SW480 (cell line): ENCODE measurements at regions not wholly inside any gene's neighbourhood (a gene's known extent, or its start where the extent isn't known, plus 50 kb on each side); places are given as distances from the start of the nearest gene placed in this dataset.
"Not testable (repeated sequence)": the region's sequence is repeated elsewhere in the genome, so short reads cannot be mapped to it uniquely, and the experiment has no call there.

Source experiments
- DNase-seq: peaks from one replicate; pipeline ENCODE4 v3.0.0-alpha.2; 2016; ENCODE audit warnings: low spot score

DNA sequence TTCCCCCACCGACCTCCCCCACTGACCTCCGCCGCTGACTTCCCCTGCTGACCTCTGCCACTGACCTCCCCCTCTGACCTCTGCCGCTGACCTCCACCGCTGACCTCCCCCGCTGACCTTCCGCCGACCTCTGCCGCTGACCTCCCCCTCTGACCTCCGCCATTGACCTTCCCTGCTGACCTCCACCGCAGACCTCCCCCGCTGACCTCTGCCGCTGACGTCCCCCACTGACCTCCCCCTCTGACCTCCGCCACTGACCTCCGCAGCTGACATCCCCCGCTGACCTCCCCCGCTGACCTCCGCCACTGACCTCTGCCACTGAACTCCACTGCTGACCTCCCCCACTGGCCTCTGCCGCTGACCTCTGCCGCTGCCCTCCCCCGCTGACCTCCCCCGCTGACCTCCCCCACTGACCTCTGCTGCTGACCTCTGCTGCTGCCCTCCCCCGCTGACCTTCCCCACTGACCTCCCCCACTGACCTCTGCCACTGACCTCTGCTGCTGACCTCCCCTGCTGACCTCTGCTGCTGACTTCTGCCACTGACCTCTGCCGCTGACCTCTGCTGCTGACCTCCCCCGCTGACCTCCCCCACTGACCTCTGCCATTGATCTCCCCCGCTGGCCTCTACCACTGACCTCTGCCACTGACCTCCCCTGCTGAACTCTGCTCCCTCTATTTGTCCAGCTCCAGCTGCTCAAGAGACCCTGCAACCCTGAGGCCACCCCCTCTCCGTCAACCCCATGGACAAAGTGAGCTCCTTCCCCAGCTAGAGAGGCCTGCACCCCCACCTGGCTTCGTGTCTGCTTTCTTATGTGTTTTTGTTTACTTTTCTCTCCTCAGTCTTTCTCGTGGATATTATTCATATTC, 91.4 kb upstream of the AFDN start:
- no peak for DNase-seq

GRCh38 chr6:167735951-167736288, 90.8 kb upstream of the AFDN start:
- no peak for DNase-seq

DNA sequence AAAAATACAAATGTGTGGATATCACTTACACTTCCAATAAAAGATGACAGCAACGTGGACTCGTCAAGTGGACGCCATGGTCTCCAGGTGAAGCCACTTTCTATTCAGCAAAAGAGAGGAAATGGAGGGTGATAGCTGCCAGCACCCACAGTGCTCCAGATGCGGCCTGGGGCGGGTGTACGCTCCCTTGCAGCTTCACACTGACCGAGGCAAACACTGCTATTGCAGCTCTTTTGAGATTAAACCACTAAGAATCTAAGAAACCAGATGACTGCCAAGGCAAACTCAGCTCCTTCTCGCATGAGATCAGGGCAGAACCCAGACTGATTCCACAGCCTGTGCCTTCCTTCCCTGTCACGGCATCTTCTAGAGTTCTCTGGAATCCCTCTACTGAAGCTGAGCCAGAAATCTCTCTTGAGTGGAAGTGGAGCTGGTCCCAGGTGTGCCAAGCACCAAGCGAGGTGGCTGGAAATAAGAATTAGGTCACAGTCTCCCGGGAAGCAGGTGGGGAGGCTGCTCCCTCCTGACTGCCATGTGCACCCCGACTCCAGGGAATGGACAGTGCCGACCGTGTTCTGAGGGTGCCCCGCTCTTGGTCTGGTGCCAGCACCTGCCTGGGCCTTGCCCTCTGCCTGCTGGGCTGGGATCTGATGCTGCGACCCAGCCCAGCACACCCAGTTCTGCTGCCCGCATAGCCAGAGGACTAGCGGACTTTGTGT, 90.1 kb upstream of the AFDN start:
- no peak for DNase-seq

GRCh38 chr6:167737205-167737830, 89.4 kb upstream of the AFDN start:
- DNase-seq: no peak

DNA sequence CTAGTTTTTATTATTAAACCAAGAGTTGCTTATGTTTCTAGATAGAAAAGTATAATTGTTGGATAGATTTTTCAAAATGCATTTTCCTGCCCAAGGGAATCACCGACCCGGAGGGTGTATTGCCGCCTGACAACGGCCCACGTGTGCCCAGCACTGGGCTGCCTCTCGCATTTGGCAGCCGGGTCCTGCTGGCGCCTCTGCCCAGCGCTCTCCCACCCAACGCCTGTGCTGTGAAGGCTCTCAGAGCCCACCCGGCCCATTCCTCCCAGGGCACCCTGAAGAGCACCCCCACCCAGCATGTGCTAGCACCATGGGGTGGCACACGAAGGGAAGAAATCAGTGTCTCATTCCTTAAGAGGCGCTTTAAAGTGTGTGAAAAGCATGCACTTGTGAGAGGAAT, 88.3 kb upstream of the AFDN start:
- no peak for DNase-seq

- no peak for DNase-seq
Observed at GRCh38 chr6:167739721-167740475, 86.8 kb upstream of the AFDN start.

DNA sequence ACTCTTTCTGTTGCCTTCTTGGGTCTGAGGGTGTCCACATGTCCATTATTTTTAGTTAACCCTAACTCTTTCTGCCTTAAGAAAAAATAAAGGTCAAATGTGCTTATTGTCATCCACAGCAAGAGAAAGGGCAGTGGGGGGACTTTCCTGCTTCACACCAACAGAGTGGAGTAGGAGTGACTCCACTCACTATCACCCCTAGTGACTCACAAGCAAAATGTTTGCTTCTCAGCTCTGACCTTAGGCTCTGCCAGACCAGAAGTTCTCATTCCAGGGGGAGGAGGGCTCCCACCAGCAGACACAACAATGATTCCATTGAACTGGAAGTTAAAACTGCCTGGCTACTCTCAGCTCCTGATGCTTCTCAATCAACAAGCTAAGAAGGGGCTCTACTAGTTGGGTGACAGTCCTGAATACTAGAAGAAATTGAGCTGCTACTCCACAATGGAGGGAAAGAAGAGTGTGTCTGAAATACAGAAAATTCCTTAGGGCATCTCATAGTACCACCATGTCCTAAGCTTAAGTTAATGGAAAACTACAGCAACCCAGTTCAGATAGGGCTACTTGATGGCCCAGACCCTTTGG, 83.9 kb upstream of the AFDN start:
- peak; percentile 22 for DNase-seq

- no peak for DNase-seq
Observed at GRCh38 chr6:167744681-167745669, 81.7 kb upstream of the AFDN start.

- no peak for DNase-seq
Observed at GRCh38 chr6:167745670-167746389, 80.9 kb upstream of the AFDN start.

- no peak for DNase-seq
Observed at GRCh38 chr6:167746390-167746907, 80.3 kb upstream of the AFDN start.

DNA sequence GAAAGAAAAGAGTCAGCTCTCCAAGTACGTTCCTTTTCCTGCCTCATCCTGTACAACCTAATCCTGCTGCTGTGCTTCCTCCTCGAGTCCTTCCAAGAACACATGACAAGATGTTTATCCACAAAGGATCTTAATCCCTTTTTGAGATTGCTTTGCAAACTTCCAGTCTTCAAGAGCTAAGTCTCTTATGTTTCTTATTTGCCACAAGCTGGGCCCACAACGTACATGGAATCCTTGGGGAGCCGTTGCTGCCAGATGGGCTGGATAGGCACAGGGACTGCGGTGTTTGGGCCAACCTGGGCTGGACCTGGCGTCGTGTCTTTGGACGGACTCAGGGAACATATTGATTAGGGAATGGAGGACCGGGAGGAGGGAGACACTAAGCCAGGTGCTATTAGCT, 79.7 kb upstream of the AFDN start:
- DNase-seq: no peak

GRCh38 chr6:167747645-167748044, 79.1 kb upstream of the AFDN start:
- DNase-seq: no peak

- no peak for DNase-seq
Observed at GRCh38 chr6:167748046-167748445, 78.7 kb upstream of the AFDN start.

- no peak for DNase-seq
Observed at GRCh38 chr6:167748458-167749379, 78.0 kb upstream of the AFDN start.

DNA sequence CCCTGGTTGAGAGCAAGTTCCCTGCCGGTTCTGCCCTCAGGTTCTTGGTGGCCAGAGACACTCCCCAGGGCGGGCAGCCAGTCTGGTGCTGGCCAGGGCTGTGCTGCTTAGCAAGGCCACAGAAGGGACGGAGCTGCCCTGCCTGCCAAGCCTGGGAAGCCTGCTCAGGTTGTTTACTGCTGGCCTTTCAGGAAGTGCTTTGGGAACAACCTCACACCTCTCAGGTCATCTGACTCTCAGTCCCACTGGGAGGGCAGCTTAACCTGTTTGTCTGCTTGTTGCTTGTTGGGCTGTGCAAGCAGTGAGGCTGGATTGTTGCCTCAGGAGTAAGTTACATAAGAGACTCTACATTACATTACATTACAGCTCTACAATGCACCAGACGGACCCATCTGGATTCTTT, 75.8 kb upstream of the AFDN start:
- DNase-seq: no peak

DNA sequence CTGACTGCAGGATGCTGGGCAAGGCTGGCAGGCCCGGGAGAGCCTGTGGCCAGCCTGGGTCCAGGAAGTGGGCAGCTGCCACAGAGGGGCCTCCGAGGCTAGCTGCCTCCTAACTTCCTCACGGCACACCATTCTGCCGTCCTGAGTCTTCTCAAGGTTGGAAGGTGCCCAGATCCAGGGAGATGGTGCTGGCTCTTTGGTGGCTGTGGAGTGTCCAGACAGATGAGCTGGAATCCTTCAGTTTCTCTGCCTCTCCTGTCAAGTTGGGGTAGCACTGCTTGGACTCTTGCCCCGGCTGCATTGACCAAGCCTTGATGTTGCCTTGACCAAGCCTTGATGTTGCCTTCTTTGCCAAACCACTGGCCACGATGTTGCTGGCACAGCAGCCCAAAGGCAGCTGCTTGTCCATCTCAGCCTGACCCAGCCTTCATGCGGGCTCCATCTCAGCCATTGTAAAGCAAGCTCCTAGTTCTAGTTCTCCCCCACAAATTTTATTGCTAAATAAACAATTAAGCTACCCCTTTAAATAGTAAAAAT, 75.1 kb upstream of the AFDN start:
- no peak for DNase-seq

DNA sequence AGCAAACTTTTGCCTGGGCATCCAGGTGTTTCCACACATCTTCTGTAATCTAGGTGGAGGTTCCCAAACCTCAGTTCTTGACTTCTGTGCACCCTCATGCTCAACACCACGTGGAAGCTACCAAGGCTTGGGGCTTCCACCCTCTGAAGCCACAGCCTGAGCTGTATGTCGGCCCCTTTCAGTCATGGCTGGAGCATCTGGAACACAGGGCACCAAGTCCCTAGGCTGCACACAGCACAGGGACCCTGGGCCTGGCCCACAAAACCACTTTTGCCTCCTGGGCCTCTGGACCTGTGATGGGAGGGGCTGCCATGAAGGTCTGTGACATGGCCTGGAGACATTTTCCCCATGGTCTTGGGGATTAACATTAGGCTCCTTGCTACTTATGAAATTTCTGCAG, 73.4 kb upstream of the AFDN start:
- DNase-seq: not testable (repeated sequence)

GRCh38 chr6:167754691-167755090, 72.0 kb upstream of the AFDN start:
- DNase-seq: no peak
